ENCODE measurements at regions not wholly inside any gene's neighbourhood (a gene's known extent, or its start where the extent isn't known, plus 50 kb on each side); places are given as distances from the start of the nearest gene placed in this dataset.

GRCh38 chr17:27218041-27218440 is 75.9 kb upstream of the WSB1 start:
- no peak for DNase-seq (ENCODE audit: low read depth in 2 of 2)
- TF ChIP-seq CTCF (conservative IDR thresholded peaks at IDR 0.05 in 1 of 2, IDR thresholded peaks at IDR 0.05 in 1 of 2; ENCODE audit: low read depth in 1 of 2, low read length in 2 of 2) (no peak), EZH2 (IDR thresholded peaks at IDR 0.05; ENCODE audit: low read length, missing control alignments) (no peak)
- H3K9me3 ChIP-seq (ENCODE audit: control insufficient read depth, insufficient read depth, low read depth, low read length): no peaks in the 10 kb centered on the region

GRCh38 chr17:27218719-27219488 is 75.0 kb upstream of the WSB1 start:
- no peak for TF ChIP-seq CTCF (conservative IDR thresholded peaks at IDR 0.05 in 1 of 2, IDR thresholded peaks at IDR 0.05 in 1 of 2; ENCODE audit: low read depth in 1 of 2, low read length in 2 of 2)
- TF ChIP-seq EZH2 (IDR thresholded peaks at IDR 0.05; ENCODE audit: low read length, missing control alignments): no peak
- no peaks in the 10 kb centered on the region for H3K36me3 ChIP-seq (ENCODE audit: control insufficient read depth, insufficient read depth, low read length)

More at GRCh38 chr17:27218041-27218440, 75.9 kb upstream of the WSB1 start:
- Histone ChIP-seq H2AFZ (ENCODE audit: low read length) (no peak overlapping the region), H3K36me3 (ENCODE audit: control insufficient read depth, insufficient read depth, low read length) (no peaks in the 10 kb centered on the region), H3K9ac (ENCODE audit: insufficient read depth, low read length) (no peak overlapping the region), H4K20me1 (ENCODE audit: control insufficient read depth, extremely low read depth, insufficient read depth, low read length) (no peaks in the 10 kb centered on the region), H3K4me3 (replicated peaks in 1 of 4; ENCODE audit: control extremely low read depth in 1 of 4, insufficient read depth in 1 of 4, low read depth in 3 of 4, low read length in 4 of 4) (no peak overlapping the region), H3K4me1 (ENCODE audit: control insufficient read depth, extremely low read depth, insufficient read depth, low read length) (no peaks in the 10 kb centered on the region), H3K27me3 (ENCODE audit: control insufficient read depth, insufficient read depth, low read length) (no peaks in the 10 kb centered on the region), H3K27ac (ENCODE audit: insufficient read depth, low read length) (no peak overlapping the region), H3K4me2 (ENCODE audit: extremely low read depth, insufficient read depth, low read length) (no peak overlapping the region), H3K79me2 (ENCODE audit: control insufficient read depth, insufficient read depth, low read length) (no peaks in the 10 kb centered on the region)

GRCh38 chr17:27222515-27222914 is 71.4 kb upstream of the WSB1 start:
- Histone ChIP-seq H3K9ac (ENCODE audit: insufficient read depth, low read length) (no peak overlapping the region), H3K27ac (ENCODE audit: insufficient read depth, low read length) (no peak overlapping the region), H3K36me3 (ENCODE audit: control insufficient read depth, insufficient read depth, low read length) (no peaks in the 10 kb centered on the region), H3K79me2 (ENCODE audit: control insufficient read depth, insufficient read depth, low read length) (no peaks in the 10 kb centered on the region), H3K4me1 (ENCODE audit: control insufficient read depth, extremely low read depth, insufficient read depth, low read length) (peaks cover 2% of the 10 kb centered on the region), H2AFZ (ENCODE audit: low read length) (no peak overlapping the region), H3K27me3 (ENCODE audit: control insufficient read depth, insufficient read depth, low read length) (no peaks in the 10 kb centered on the region), H3K4me2 (ENCODE audit: extremely low read depth, insufficient read depth, low read length) (no peak overlapping the region), H3K9me3 (ENCODE audit: control insufficient read depth, insufficient read depth, low read depth, low read length) (no peaks in the 10 kb centered on the region), H3K4me3 (replicated peaks in 1 of 4; ENCODE audit: control extremely low read depth in 1 of 4, insufficient read depth in 1 of 4, low read depth in 3 of 4, low read length in 4 of 4) (no peak overlapping the region), H4K20me1 (ENCODE audit: control insufficient read depth, extremely low read depth, insufficient read depth, low read length) (no peaks in the 10 kb centered on the region)
- DNase-seq (ENCODE audit: low read depth in 2 of 2): no peak
- no peak for TF ChIP-seq CTCF (conservative IDR thresholded peaks at IDR 0.05 in 1 of 2, IDR thresholded peaks at IDR 0.05 in 1 of 2; ENCODE audit: low read depth in 1 of 2, low read length in 2 of 2)
- TF ChIP-seq EZH2 (IDR thresholded peaks at IDR 0.05; ENCODE audit: low read length, missing control alignments): no peak

More at GRCh38 chr17:27218719-27219488, 75.0 kb upstream of the WSB1 start:
- Histone ChIP-seq H4K20me1 (ENCODE audit: control insufficient read depth, extremely low read depth, insufficient read depth, low read length) (no peaks in the 10 kb centered on the region), H3K27me3 (ENCODE audit: control insufficient read depth, insufficient read depth, low read length) (no peaks in the 10 kb centered on the region), H3K27ac (ENCODE audit: insufficient read depth, low read length) (no peak overlapping the region), H3K4me2 (ENCODE audit: extremely low read depth, insufficient read depth, low read length) (no peak overlapping the region), H2AFZ (ENCODE audit: low read length) (no peak overlapping the region), H3K4me1 (ENCODE audit: control insufficient read depth, extremely low read depth, insufficient read depth, low read length) (no peaks in the 10 kb centered on the region), H3K79me2 (ENCODE audit: control insufficient read depth, insufficient read depth, low read length) (no peaks in the 10 kb centered on the region), H3K9ac (ENCODE audit: insufficient read depth, low read length) (no peak overlapping the region), H3K4me3 (replicated peaks in 1 of 4; ENCODE audit: control extremely low read depth in 1 of 4, insufficient read depth in 1 of 4, low read depth in 3 of 4, low read length in 4 of 4) (no peak overlapping the region), H3K9me3 (ENCODE audit: control insufficient read depth, insufficient read depth, low read depth, low read length) (no peaks in the 10 kb centered on the region)
- DNase-seq (ENCODE audit: low read depth in 2 of 2): no peak

All from fibroblast of lung (primary cell).